Keratinocyte (primary cell): ENCODE measurements at regions not wholly inside any gene's neighbourhood (a gene's known extent, or its start where the extent isn't known, plus 50 kb on each side); places are given as distances from the start of the nearest gene placed in this dataset.

Experiments
- DNase-seq: peaks from one replicate; pipeline ENCODE4 v3.0.0-alpha.2; 2011; ENCODE audit warnings: low read depth, missing footprints, low spot score
- FAIRE-seq: peaks from 2 replicates; lab custom pipeline; 2011; peaks lifted over from hg19 to GRCh38; lab: Jason Lieb, UNC
- H2AFZ ChIP-seq: 2 replicates; pipeline ENCODE4 v1.6.0; 2012; ENCODE audit warnings: low read length, control low read depth, inconsistent platforms; ENCODE audit not compliant: control insufficient read depth
- H3K27ac ChIP-seq: 2 replicates; pipeline ENCODE4 v1.5.1; 2011; ENCODE audit warnings: low read length; ENCODE audit not compliant: control insufficient read depth, insufficient read depth
- H3K27me3 ChIP-seq: 3 replicates; pipeline ENCODE4 v1.6.0; 2011; ENCODE audit warnings: low read length; ENCODE audit not compliant: control insufficient read depth, insufficient read depth; ENCODE audit errors: extremely low read depth
- H3K36me3 ChIP-seq, 2 experiments: 2 replicates in 1 of 2; 3 replicates in 1 of 2; pipeline ENCODE4 v1.5.1; 2011; ENCODE audit warnings: low read length in 2 of 2, mild to moderate bottlenecking in 1 of 2; ENCODE audit not compliant: control insufficient read depth in 2 of 2, insufficient read depth in 2 of 2; ENCODE audit errors: extremely low read depth in 1 of 2
- H3K4me1 ChIP-seq: 3 replicates; pipeline ENCODE4 v1.5.1; 2011; ENCODE audit warnings: low read length; ENCODE audit not compliant: control insufficient read depth, insufficient read depth; ENCODE audit errors: extremely low read depth
- H3K4me2 ChIP-seq: 3 replicates; pipeline ENCODE4 v1.6.0; 2011; ENCODE audit warnings: low read depth, low read length; ENCODE audit not compliant: control insufficient read depth, insufficient read depth; ENCODE audit errors: extremely low read depth
- H3K4me3 ChIP-seq, 3 experiments: fragments of 200-600 bp in 1 of 3; sonication (generic) in 1 of 3; 2 replicates in 2 of 3; 3 replicates in 1 of 3; pipeline ENCODE4 v1.5.1; 2011 to 2016; ENCODE audit warnings: low read length in 3 of 3, mild to moderate bottlenecking in 3 of 3, control low read depth in 2 of 3, inconsistent platforms in 1 of 3, low read depth in 1 of 3, mixed read lengths in 1 of 3, mixed run types in 1 of 3, moderate library complexity in 1 of 3; ENCODE audit not compliant: control insufficient read depth in 2 of 3, insufficient read depth in 2 of 3; ENCODE audit errors: extremely low read depth in 1 of 3
- H3K79me2 ChIP-seq: 2 replicates; pipeline ENCODE4 v1.6.0; 2012; ENCODE audit warnings: low read length; ENCODE audit not compliant: control insufficient read depth, insufficient read depth
- H3K9ac ChIP-seq: 3 replicates; pipeline ENCODE4 v1.6.0; 2011; ENCODE audit warnings: low read length; ENCODE audit not compliant: control insufficient read depth, insufficient read depth; ENCODE audit errors: extremely low read depth
- H3K9me1 ChIP-seq: 3 replicates; pipeline ENCODE4 v1.6.0; 2011; ENCODE audit warnings: low read length; ENCODE audit not compliant: control insufficient read depth, insufficient read depth; ENCODE audit errors: extremely low read depth
- H3K9me3 ChIP-seq: 2 replicates; pipeline ENCODE4 v1.5.1; 2012; ENCODE audit warnings: low read depth, low read length; ENCODE audit not compliant: control insufficient read depth
- H4K20me1 ChIP-seq: 3 replicates; pipeline ENCODE4 v1.6.0; 2011; ENCODE audit warnings: low read length; ENCODE audit not compliant: control insufficient read depth, insufficient read depth; ENCODE audit errors: extremely low read depth
- CTCF ChIP-seq, 3 experiments: IDR thresholded peaks in 1 of 3; conservative IDR thresholded peaks in 1 of 3; optimal IDR thresholded peaks in 1 of 3; 2 replicates in 2 of 3; 3 replicates in 1 of 3; pipeline versions ENCODE3 to v1.5.1; 2011; ENCODE audit warnings: low read length in 3 of 3, mild to moderate bottlenecking in 3 of 3, moderate library complexity in 2 of 3, control low read depth in 1 of 3, inconsistent platforms in 1 of 3; ENCODE audit not compliant: insufficient read depth in 2 of 3; ENCODE audit errors: extremely low read depth in 1 of 3
- EZH2 ChIP-seq: IDR thresholded peaks from one replicate; pipeline ENCODE4 v1.6.1; 2012; ENCODE audit warnings: inconsistent platforms, mild to moderate bottlenecking, low read length, moderate library complexity
- dilution Hi-C: fragments of 300-500 bp; cut with MboI; formaldehyde crosslinking; loops from one replicate; pipeline ENCODE4 v1.7.0; 2020; ENCODE audit warnings: low sequenced_read_pairs; ENCODE audit not compliant: extremely low pct_ligation_motif_present

DNA sequence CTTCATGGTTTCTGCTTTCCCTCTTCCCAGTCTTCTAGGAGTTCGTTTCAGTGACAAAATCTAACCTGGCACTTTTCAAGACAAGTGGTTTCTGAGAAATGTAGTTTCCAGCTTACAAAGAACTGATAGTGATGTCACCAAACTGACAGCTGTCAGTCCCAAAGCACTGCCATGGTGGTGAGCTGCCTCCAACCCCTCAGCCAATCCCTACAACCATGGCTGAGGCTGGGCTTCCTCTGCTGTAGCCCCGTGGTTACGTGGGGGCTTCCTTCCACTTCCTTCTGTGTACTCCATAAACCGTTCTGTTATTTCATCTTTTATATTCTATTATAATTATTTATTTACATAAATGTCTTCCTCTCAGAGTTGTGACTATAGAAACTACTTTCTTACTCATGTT lies 198.6 kb upstream of the AGA start:
- dilution Hi-C loops, result no loop called here
- no peak for FAIRE-seq
- H4K20me1 ChIP-seq, result no peaks in the 10 kb centered on the region

GRCh38 chr4:177660223-177660622 lies 218.0 kb upstream of the AGA start:
- Histone ChIP-seq H3K9me3 (no peaks in the 10 kb centered on the region), H3K4me3 (no peak overlapping the region), H4K20me1 (no peaks in the 10 kb centered on the region), H3K36me3 (no peaks in the 10 kb centered on the region), H3K79me2 (no peaks in the 10 kb centered on the region), H3K4me2 (no peak overlapping the region), H3K27me3 (no peaks in the 10 kb centered on the region), H3K4me1 (no peaks in the 10 kb centered on the region), H3K9ac (no peak overlapping the region), H2AFZ (no peak overlapping the region), H3K27ac (no peak overlapping the region), H3K9me1 (no peaks in the 10 kb centered on the region)
- no peak for FAIRE-seq
- dilution Hi-C loops, result no loop called here
- no peak for DNase-seq
- TF ChIP-seq EZH2 (no peak), CTCF (optimal IDR thresholded peaks at IDR 0.05 in 1 of 3, IDR thresholded peaks at IDR 0.05 in 1 of 3, conservative IDR thresholded peaks at IDR 0.05 in 1 of 3; ENCODE audit: extremely low read depth in 1 of 3, insufficient read depth in 2 of 3, low read length in 3 of 3) (no peak)

More for the DNA sequence above, 198.6 kb upstream of the AGA start:
- H3K9me3 ChIP-seq, result no peaks in the 10 kb centered on the region
- no peak overlapping the region for H3K4me3 ChIP-seq
- no peaks in the 10 kb centered on the region for H3K27me3 ChIP-seq
- H3K9me1 ChIP-seq, result no peaks in the 10 kb centered on the region
- H3K4me2 ChIP-seq, result no peak overlapping the region
- DNase-seq, result no peak
- H3K9ac ChIP-seq, result no peak overlapping the region
- no peaks in the 10 kb centered on the region for H3K79me2 ChIP-seq
- no peaks in the 10 kb centered on the region for H3K4me1 ChIP-seq
- TF ChIP-seq EZH2 (no peak), CTCF (optimal IDR thresholded peaks at IDR 0.05 in 1 of 3, IDR thresholded peaks at IDR 0.05 in 1 of 3, conservative IDR thresholded peaks at IDR 0.05 in 1 of 3; ENCODE audit: extremely low read depth in 1 of 3, insufficient read depth in 2 of 3, low read length in 3 of 3) (no peak)
- no peak overlapping the region for H3K27ac ChIP-seq
- H3K36me3 ChIP-seq, result no peaks in the 10 kb centered on the region
- no peak overlapping the region for H2AFZ ChIP-seq
